HG03432 (cell line): ENCODE measurements at regions not wholly inside any gene's neighbourhood (a gene's known extent, or its start where the extent isn't known, plus 50 kb on each side); places are given as distances from the start of the nearest gene placed in this dataset.
"Not testable (repeated sequence)": the region's sequence is repeated elsewhere in the genome, so short reads cannot be mapped to it uniquely, and the experiment has no call there.

ENCODE experiments used
- ATAC-seq: cut with Tn5 transposase; IDR thresholded peaks from one replicate; pipeline ENCODE4 v1.9.1; 2021; ENCODE audit warnings: mild to moderate bottlenecking, moderate library complexity; ENCODE audit not compliant: unreplicated experiment

DNA sequence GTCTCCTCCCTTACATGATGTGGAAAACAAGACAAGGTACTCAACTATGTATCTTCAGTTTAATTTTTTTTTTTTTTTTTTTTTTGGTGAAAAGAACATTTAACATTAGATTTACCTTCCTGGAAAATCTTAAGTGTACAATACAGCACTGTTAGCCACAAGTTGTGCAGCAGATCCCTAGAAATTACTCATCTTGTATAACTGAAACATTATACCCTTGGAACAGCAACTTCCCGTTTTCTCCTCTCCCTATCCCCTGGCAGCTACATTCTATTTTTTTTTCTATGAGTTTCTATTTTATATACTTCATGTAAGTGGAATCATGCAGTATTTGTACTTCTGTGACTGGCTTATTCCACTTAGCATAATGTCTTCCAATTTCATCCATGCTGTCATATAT lies 421.9 kb upstream of the FTMT start:
- no peak for ATAC-seq

DNA sequence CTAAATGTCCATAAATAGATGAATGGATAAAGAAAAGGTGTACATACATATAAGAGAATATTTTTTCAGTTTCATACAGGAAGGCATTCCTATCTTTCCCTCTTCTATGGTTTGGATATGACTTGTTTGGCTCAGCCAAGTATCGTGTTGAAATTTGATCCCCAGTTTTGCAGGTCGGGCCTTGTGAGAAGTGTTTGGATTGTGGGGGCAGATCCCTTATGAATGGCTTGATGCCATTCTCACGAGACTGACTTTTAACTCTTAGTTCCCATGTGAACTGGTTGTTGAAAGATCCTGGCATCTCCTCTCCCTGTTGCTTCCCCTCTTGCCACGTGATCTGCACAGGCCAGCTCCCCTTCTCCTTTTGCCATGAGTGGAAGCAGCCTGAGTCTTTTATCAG lies 421.1 kb upstream of the FTMT start:
- ATAC-seq, result no peak

DNA sequence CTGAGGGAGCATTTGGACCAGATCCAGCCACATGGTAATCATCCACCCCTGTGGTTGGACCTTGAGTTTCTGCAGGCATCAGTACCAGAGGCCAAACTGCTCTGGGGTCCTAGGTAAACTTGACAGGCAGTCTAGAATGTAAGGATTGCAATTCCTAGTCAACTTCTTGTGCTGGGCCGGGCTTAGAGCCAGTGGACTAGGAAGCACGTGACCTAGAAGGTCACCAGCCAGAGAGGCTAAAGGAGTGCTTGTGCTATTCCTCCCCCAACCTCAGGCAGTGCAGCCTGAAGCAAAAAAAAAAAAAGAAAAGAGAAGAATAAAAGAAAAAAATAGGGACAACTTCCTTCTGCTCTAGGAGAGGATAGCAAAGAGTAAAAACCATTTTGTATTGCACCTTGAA lies 406.2 kb upstream of the FTMT start:
- ATAC-seq, result no peak

DNA sequence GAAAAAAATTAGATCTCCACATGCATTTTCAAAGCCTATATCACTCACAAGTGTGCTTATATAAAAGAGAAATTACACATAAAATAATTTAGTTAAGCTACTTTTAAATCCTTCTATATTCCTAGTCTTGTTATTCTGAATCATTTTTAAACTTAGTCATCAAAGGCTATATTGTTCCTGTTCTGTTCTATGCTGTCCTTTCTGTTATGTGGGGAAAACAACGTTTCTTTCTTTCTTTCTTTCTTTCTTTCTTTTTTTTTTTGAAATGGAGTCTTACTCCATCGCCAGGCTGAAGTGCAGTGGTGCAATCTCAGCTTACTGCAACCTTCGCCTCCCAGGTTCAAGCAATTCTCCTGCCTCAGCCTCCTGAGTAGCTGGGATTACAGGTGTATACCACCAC lies 389.2 kb upstream of the FTMT start:
- ATAC-seq, result no peak

DNA sequence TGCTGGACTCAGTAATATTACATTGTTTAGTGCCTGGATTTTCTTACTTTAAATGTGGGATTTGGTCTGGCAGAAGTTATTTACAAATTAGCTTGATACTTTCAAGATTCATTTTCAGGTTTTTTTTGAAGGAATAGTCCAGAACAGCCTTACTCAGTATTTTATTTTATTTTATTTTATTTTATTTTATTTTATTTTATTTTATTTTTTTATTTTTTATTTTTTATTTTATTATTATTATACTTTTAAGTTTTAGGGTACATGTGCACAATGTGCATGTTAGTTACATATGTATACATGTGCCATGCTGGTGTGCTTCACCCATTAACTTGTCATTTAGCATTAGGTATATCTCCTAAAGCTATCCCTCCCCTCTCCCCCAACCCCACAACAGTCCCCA lies 380.5 kb upstream of the FTMT start:
- ATAC-seq, result not testable (repeated sequence)

DNA sequence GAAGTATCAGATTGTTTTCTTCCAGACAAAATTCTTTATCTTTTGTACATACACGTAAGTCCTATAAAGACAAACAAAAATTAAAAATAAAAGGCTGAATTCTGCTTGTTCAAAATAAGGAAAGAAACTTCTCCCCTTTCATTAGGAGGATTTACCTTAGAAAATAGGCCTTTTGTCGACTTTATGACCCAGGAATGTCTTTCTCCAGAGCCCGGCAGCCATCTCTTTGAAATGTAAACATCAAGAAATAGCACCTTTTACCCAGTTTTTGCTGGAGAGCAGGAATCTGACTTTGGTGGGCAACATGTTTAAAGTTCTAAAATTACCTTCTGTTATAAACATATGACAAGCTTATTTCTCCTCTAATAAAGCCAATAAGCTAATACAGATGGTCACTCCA lies 373.0 kb upstream of the FTMT start:
- ATAC-seq, result no peak

DNA sequence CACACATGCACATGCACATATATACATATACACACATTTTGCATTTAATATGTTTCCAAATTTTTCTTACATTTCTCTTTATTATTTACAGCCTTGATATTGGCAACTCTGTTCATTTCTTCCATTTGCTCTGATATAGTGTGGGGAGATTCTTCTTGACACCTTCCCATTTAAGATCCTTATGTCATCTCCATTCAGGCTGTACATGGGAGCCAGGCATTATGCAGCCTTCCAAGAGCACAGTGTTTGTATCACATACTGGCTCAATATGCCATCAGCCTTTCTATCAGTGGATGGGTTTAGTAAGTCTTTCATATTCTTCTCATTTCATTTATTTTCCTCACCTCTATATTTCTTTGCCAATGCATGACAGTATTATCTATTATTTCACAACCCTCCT lies 372.3 kb upstream of the FTMT start:
- ATAC-seq, result no peak

GRCh38 chr5:121485281-121485680 lies 366.4 kb upstream of the FTMT start:
- ATAC-seq, result no peak

DNA sequence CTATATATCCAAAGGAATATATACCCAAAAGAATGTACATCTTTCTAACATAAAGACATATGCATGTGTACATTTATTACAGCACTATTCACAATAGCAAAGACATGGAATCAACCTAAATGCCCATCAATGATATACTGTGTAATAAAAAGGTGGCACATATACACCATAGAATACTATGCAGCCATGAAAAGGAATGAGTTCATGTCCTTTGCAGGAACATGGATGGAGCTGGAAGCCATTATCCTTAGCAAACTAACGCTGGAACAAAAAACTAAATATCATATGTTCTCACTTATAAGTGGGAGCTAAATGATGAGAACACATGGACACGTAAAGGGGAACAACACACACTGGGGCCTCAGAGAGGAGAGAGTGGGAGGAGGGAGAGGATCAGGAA lies 365.7 kb upstream of the FTMT start:
- not testable (repeated sequence) for ATAC-seq

DNA sequence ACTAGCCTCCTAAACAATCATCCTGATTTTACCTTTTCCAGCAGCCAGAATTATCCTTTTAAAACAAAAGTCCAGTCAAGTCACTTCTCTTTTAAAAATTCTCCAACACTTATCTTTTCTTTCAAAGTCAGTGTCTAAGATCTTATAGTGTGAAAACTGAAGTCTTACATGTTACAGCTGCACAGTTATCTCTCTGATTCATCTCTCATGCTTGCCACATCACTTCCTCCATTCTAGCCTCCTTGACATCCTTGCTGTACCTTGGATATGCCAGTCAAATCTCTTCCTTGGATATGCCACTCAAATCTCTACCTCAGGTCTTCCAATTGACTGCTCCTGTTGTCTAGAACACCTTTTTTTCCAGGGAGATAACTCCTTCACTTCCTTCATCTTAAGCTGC lies 361.7 kb upstream of the FTMT start:
- ATAC-seq, result no peak

- no peak for ATAC-seq
Observed at GRCh38 chr5:121497176-121497575, 354.5 kb upstream of the FTMT start.

DNA sequence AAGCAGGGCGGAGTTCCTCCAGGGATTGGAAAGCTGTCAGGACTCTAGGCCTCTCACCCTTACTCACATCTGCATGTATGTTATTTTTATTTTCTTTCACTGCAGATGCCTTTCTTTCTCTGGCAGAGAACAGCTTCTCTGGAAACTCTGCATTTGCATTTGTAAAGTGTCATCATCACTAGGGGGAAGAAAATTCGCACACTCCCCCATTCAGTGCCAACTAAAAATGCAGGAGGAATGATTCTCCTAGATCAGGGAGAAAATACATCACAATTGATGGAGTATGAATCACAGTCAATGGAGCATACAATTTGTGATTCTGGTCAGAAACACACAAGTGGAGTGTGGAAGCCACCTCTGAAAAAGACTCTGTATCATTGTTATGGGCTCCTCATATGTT lies 351.4 kb upstream of the FTMT start:
- ATAC-seq, result no peak

- ATAC-seq, result no peak
Observed at GRCh38 chr5:121503111-121503840, 348.4 kb upstream of the FTMT start.

GRCh38 chr5:121516997-121517396 lies 334.7 kb upstream of the FTMT start:
- ATAC-seq, result no peak

GRCh38 chr5:121525706-121526105 lies 326.0 kb upstream of the FTMT start:
- no peak for ATAC-seq

GRCh38 chr5:121526908-121527307 lies 324.8 kb upstream of the FTMT start:
- no peak for ATAC-seq

GRCh38 chr5:121533814-121534213 lies 317.9 kb upstream of the FTMT start:
- no peak for ATAC-seq

GRCh38 chr5:121550989-121551388 lies 300.7 kb upstream of the FTMT start:
- ATAC-seq, result no peak

- no peak for ATAC-seq
Observed at GRCh38 chr5:121559832-121560231, 291.9 kb upstream of the FTMT start.

GRCh38 chr5:121572061-121572460 lies 279.6 kb upstream of the FTMT start:
- no peak for ATAC-seq

DNA sequence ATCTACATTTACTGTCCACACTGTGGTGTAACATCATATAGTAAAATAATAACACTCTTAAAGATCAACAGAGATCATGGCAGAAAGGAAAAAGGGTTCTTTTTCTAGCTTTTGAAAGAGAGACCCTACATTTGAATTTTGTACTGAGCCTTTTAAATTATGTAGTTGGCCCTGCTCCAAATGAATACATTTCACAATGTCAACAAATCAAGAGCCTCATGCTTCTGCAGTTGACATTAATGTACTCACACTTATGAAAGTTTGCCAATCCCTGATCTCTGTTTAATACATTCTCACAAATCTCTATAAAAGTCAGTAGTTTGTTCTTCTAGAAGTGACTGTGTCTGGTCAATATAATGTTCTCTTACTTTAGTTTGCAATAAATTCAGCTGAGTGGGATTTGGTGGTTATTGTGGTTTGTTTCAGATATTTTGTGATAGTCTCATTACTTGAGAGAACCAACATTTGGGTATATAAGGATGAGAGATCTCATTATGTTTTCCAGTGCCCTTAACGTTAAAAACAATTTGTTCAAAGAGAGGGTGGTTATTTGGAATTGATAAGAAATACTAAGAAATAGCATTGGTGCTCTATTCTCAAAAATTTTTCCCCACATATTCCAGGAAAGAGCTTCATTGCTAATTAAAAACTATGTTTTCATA lies 277.8 kb upstream of the FTMT start:
- ATAC-seq, result no peak

DNA sequence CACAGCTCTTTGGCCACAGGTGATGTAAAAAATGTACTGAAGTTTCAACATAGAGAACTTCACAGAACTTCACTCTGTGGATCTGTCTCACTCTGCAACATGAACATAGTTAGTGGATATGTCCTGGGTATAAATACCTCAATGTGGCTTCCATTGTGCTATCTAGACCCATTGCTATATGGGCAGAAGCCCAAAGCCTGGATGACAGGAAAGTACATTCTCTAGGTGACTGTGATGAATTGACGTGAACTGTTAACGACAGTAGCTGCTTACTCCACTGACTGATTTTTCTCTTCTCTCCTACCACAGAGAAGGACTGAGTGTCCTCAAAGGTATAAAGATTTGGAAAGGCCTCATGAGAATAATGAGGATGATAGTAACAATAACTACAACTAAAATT lies 270.1 kb upstream of the FTMT start:
- ATAC-seq, result no peak

GRCh38 chr5:121596882-121597281 lies 254.8 kb upstream of the FTMT start:
- no peak for ATAC-seq
